ENCODE measurements at regions not wholly inside any gene's neighbourhood (a gene's known extent, or its start where the extent isn't known, plus 50 kb on each side); places are given as distances from the start of the nearest gene placed in this dataset.

- DNase-seq (ENCODE audit: low spot score) = peak; percentile 2
These were observed 270.2 kb downstream of the TMEM167A start for GRCh38 chr5:82807021-82807420.

GRCh38 chr5:82806513-82806912 is 270.7 kb downstream of the TMEM167A start:
- no peak for DNase-seq (ENCODE audit: low spot score)

- no peak for DNase-seq (ENCODE audit: low spot score)
These were observed 273.0 kb downstream of the TMEM167A start for GRCh38 chr5:82804155-82804690.

GRCh38 chr5:82802954-82803353 is 274.2 kb downstream of the TMEM167A start:
- no peak for DNase-seq (ENCODE audit: low spot score)

GRCh38 chr5:82800826-82801225 is 276.4 kb downstream of the TMEM167A start:
- DNase-seq (ENCODE audit: low spot score) = no peak

GRCh38 chr5:82799361-82800077 is 277.7 kb downstream of the TMEM167A start:
- no peak for DNase-seq (ENCODE audit: low spot score)

- no peak for DNase-seq (ENCODE audit: low spot score)
These were observed 278.5 kb downstream of the TMEM167A start for GRCh38 chr5:82798676-82799075.

- no peak for DNase-seq (ENCODE audit: low spot score)
These were observed 280.4 kb downstream of the TMEM167A start for GRCh38 chr5:82796643-82797416.

- DNase-seq (ENCODE audit: low spot score) = no peak
These were observed 282.3 kb downstream of the TMEM167A start for GRCh38 chr5:82794876-82795275.

- no peak for DNase-seq (ENCODE audit: low spot score)
These were observed 283.3 kb downstream of the TMEM167A start for GRCh38 chr5:82793808-82794419.

- no peak for DNase-seq (ENCODE audit: low spot score)
These were observed 285.1 kb downstream of the TMEM167A start for GRCh38 chr5:82792096-82792495.

- no peak for DNase-seq (ENCODE audit: low spot score)
These were observed 288.1 kb downstream of the TMEM167A start for GRCh38 chr5:82789095-82789494.

GRCh38 chr5:82786748-82787147 is 290.4 kb downstream of the TMEM167A start:
- DNase-seq (ENCODE audit: low spot score) = no peak

- DNase-seq (ENCODE audit: low spot score) = no peak
These were observed 291.2 kb downstream of the TMEM167A start for GRCh38 chr5:82785882-82786509.

- DNase-seq (ENCODE audit: low spot score) = no peak
These were observed 291.7 kb downstream of the TMEM167A start for GRCh38 chr5:82785456-82785855.

GRCh38 chr5:82784521-82784920 is 292.7 kb downstream of the TMEM167A start:
- no peak for DNase-seq (ENCODE audit: low spot score)

- no peak for DNase-seq (ENCODE audit: low spot score)
These were observed 300.1 kb downstream of the TMEM167A start for GRCh38 chr5:82777106-82777505.

GRCh38 chr5:82772281-82772680 is 304.9 kb downstream of the TMEM167A start:
- no peak for DNase-seq (ENCODE audit: low spot score)

- no peak for DNase-seq (ENCODE audit: low spot score)
These were observed 311.0 kb downstream of the TMEM167A start for GRCh38 chr5:82766206-82766605.

GRCh38 chr5:82765765-82766164 is 311.4 kb downstream of the TMEM167A start:
- DNase-seq (ENCODE audit: low spot score) = no peak

GRCh38 chr5:82760856-82761255 is 316.3 kb downstream of the TMEM167A start:
- DNase-seq (ENCODE audit: low spot score) = no peak

- no peak for DNase-seq (ENCODE audit: low spot score)
These were observed 318.3 kb downstream of the TMEM167A start for GRCh38 chr5:82758881-82759280.

Measured in umbilical cord (tissue), 1 donor.